ENCODE measurements at regions not wholly inside any gene's neighbourhood (a gene's known extent, or its start where the extent isn't known, plus 50 kb on each side); places are given as distances from the start of the nearest gene placed in this dataset.
A peak's percentile ranks its signal among the peaks of the same experiment; 100 is the strongest.

GRCh38 chr5:155299386-155300005 is 285.9 kb downstream of the KIF4B start:
- DNase-seq, result peak; percentile 1

DNA sequence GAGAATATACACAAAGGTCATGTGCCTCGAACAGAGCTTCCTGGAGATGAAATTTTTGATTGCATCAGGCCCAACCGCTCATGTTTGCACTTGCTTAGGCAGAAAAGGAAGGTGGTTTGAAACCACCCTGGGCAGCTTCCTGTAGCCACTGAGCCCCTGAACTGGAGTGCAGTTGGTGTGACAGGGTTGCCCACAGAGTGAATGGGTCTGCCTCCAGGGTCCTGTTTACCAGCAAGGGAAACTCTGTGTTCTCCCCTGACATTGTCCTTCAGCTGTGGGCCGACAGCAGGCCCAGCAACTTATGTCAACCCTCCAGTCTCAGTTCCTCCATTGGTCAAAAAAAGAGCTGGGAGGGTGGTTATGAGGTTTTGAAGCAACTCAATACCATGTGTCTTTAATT is 289.6 kb downstream of the KIF4B start:
- DNase-seq, result no peak

- no peak for DNase-seq
Measured at GRCh38 chr5:155307229-155307628, 293.7 kb downstream of the KIF4B start.

GRCh38 chr5:155308289-155308688 is 294.7 kb downstream of the KIF4B start:
- DNase-seq, result no peak

- DNase-seq, result no peak
Measured at GRCh38 chr5:155309021-155309746, 295.6 kb downstream of the KIF4B start.

GRCh38 chr5:155311721-155312120 is 298.2 kb downstream of the KIF4B start:
- DNase-seq, result no peak

GRCh38 chr5:155313518-155313917 is 300.0 kb downstream of the KIF4B start:
- DNase-seq, result no peak

GRCh38 chr5:155316070-155316714 is 302.6 kb downstream of the KIF4B start:
- DNase-seq, result no peak

DNA sequence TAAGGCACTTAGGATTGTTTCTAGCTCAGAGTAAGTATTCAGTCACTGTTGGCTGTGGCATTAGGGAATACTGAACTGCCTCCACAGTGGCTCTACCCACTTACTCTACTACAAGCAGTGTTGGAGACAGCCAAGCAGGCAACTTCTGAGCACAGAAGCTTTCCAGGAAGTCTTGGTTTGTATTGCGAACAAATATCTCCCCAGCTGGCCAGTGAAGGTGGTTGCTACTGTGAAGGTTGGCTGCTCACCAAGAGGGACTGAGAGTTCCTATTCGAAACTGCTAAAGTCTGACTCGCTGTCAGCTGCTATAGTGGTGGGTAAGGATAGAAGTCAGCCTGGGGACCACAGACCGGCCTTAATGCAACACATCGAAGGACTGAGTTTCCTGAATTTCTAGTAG is 319.1 kb downstream of the KIF4B start:
- no peak for DNase-seq

DNA sequence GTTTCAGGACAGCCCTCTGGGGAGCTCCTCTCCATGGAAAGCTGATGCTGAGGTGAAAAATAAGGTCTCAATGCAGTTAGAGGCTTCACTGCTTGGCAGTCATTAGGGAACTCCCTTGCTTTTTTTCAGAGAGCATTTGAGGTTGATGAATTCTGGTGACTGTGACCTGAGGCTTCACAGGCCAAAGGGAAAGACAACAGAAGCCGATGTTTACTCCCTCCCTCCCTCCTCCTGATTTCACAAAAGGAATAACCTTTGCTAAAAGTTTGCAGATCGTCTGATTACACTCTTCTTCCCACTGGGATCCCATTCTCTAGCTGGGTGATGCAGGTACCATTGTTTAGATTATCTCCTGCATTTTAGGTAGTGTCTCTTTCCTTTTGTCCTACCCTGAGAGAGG is 329.4 kb downstream of the KIF4B start:
- DNase-seq, result no peak

DNA sequence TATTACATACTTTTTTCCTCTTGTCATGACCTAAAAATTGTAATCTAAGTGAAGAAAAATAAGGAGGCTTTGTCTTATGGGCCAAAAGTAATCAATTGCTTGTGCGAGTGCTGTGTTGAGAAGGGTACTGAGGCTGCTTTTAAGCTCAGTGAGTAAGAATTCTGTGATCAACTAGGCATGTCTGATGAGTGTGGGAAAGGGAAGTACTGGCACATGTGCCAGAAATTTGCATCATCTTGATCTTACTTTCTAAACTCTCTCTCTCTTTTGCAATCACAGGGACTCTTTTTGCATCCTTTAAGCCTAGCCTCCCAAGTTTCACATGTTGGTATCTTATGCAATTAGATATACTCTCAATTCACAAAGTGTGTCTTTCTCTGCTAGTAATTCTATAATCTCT is 329.9 kb downstream of the KIF4B start:
- DNase-seq, result no peak

- no peak for DNase-seq
Measured at GRCh38 chr5:155353231-155353630, 339.7 kb downstream of the KIF4B start.

DNA sequence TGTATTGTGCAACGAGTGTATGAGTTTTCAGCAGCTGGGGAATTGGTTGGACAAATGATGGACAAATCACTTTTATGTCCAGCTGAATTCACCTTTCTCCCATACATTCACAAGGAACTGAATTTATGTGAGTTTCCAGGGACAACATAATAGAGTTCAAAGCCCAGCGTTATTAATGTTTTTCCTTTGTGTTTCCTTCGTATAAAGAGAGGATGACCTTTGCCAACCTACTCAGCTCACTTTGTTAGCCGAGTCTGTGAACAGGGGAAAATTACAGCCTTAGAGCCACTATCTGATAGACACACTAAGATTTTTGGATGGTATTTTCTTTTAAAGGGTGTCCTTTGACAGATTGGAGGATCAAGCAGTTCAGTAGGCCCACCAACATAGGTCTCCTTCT is 352.5 kb downstream of the KIF4B start:
- DNase-seq, result no peak

- DNase-seq, result no peak
Measured at GRCh38 chr5:155367841-155368240, 354.3 kb downstream of the KIF4B start.

GRCh38 chr5:155368490-155368889 is 354.9 kb downstream of the KIF4B start:
- DNase-seq, result no peak

GRCh38 chr5:155380480-155380879 is 366.9 kb downstream of the KIF4B start:
- DNase-seq, result no peak

DNA sequence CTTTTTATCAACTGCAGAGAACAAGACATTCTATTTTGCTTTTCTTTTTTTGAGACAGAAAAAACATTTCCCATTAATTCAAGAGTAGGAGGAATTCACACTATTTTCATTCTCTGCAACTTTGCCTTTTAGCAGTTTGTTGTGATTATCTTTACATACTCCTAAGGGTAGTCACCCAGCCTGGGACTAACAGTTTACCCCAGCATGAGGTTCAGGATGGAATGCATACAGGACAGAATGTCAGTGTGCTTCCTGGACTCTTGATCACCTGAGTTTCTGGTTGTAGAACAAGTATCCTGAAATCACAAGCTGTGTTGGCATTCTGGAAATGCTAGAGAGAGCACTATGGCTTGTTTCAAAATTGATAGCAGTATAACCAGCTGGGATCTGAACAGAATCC is 368.1 kb downstream of the KIF4B start:
- no peak for DNase-seq

DNA sequence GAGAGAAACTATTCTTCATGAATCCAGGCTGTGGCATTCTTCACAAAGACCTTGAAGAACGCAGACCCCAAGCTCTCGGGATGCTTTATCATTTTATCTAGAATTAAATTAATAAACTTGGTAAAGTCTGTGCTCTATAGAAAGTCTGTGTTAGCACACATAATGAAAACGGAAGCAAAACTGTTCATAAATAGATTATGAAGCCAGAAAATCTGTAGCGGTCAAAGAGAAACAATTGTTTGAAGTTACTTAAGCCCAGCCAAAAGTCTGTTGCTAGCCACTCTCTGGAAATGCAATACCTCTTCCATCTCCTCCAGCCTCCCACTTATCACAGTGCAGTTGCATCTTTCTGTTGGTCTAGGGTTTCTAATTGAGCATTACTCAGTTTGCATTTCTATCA is 375.9 kb downstream of the KIF4B start:
- DNase-seq, result no peak

DNA sequence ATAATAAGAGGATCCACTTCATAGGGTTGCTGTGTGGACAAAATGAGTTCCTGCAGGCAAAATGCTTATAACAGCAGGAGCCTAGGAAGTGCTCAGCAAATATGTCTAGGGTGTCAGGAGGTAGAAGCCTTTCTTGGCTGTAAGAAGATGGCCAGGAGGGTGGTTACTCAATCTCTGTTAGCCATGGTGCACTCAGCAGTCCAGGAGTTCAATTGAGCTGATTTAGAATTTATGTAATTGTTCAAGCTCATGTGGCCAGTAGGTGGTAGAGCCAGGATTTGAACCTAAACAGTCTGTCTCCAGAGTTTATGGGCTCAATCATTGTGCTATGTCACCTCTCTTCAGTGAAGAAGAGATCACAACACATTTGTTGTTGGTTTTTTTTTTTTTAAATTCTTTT is 381.2 kb downstream of the KIF4B start:
- DNase-seq, result no peak

- no peak for DNase-seq
Measured at GRCh38 chr5:155402927-155403640, 389.5 kb downstream of the KIF4B start.

GRCh38 chr5:155406815-155407214 is 393.3 kb downstream of the KIF4B start:
- DNase-seq, result no peak

DNA sequence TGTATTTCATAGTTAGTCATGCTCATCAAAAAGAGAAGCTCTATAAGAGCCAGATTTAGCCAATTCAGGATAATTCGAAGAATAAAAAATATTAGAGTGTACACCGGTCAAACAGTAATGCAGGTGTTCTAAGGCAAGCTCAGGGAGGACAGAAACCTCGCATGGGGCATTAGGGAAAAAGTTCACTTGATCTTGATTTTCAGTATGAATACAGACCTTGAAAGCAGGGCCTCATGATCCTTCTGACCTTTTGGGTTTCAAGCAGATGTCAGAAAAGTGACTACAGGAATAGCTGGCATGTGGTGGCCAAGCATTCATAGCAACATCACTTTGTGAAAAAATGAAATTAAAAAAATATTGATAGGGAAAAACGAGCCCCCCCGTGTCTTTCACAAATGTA is 394.9 kb downstream of the KIF4B start:
- DNase-seq, result no peak

GRCh38 chr5:155416765-155417164 is 403.2 kb downstream of the KIF4B start:
- DNase-seq, result no peak

Measured in NCI-H1092 (cell line).